B cell (primary cell): ENCODE measurements at regions not wholly inside any gene's neighbourhood (a gene's known extent, or its start where the extent isn't known, plus 50 kb on each side); places are given as distances from the start of the nearest gene placed in this dataset.

Experiments
- EZH2 ChIP-seq: IDR thresholded peaks from 2 replicates; pipeline ENCODE4 v1.6.1; 2012; ENCODE audit warnings: borderline replicate concordance, low read depth, mild to moderate bottlenecking, moderate library complexity, low read length; ENCODE audit not compliant: insufficient read depth, poor library complexity, severe bottlenecking
- TF ChIP-seq, protein P1 (sequence below): fragments of 200-600 bp; IDR thresholded peaks from one replicate; pipeline ENCODE4 v1.8.0; 2022; ENCODE audit warnings: antibody characterized with exemption, mild to moderate bottlenecking

GRCh38 chr10:123229927-123230630 lies 75.9 kb downstream of the BUB3 start:
- no peak for TF ChIP-seq EZH2
- TF ChIP-seq, protein P1, sequence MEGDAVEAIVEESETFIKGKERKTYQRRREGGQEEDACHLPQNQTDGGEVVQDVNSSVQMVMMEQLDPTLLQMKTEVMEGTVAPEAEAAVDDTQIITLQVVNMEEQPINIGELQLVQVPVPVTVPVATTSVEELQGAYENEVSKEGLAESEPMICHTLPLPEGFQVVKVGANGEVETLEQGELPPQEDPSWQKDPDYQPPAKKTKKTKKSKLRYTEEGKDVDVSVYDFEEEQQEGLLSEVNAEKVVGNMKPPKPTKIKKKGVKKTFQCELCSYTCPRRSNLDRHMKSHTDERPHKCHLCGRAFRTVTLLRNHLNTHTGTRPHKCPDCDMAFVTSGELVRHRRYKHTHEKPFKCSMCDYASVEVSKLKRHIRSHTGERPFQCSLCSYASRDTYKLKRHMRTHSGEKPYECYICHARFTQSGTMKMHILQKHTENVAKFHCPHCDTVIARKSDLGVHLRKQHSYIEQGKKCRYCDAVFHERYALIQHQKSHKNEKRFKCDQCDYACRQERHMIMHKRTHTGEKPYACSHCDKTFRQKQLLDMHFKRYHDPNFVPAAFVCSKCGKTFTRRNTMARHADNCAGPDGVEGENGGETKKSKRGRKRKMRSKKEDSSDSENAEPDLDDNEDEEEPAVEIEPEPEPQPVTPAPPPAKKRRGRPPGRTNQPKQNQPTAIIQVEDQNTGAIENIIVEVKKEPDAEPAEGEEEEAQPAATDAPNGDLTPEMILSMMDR: no peak
